SK-N-SH treated with all-trans-retinoic acid at 6 μM for 48 hours (cell line): ENCODE measurements at regions not wholly inside any gene's neighbourhood (a gene's known extent, or its start where the extent isn't known, plus 50 kb on each side); places are given as distances from the start of the nearest gene placed in this dataset.

Experiments used
- ATAC-seq: fragments of 200-7000 bp; cut with Tn5 transposase; 3 replicates; pipeline ENCODE4 v1.9.1; 2020; ENCODE audit warnings: mild to moderate bottlenecking, moderate library complexity
- BACH2 ChIP-seq: fragments of 250-450 bp; sonication (Bioruptor Pico); IDR thresholded peaks from 2 replicates; pipeline ENCODE4 v1.9.0; 2021; ENCODE audit warnings: mild to moderate bottlenecking, borderline replicate concordance
- CSRNP3 ChIP-seq: fragments of 250-450 bp; sonication (Bioruptor Pico); IDR thresholded peaks from 2 replicates; pipeline ENCODE4 v1.5.1; 2021; ENCODE audit warnings: mild to moderate bottlenecking, moderate library complexity
- GLIS3 ChIP-seq: fragments of 250-450 bp; sonication (Bioruptor Pico); IDR thresholded peaks from 2 replicates; pipeline ENCODE4 v1.5.0; 2020; ENCODE audit warnings: mild to moderate bottlenecking, moderate library complexity
- OSR1 ChIP-seq: fragments of 250-450 bp; sonication (Bioruptor Pico); IDR thresholded peaks from 2 replicates; pipeline ENCODE4 v1.8.0; 2022; ENCODE audit warnings: moderate library complexity, mild to moderate bottlenecking, inconsistent platforms
- PATZ1 ChIP-seq: fragments of 250-450 bp; sonication (Bioruptor Pico); IDR thresholded peaks from 2 replicates; pipeline ENCODE4 v1.8.0; 2020; ENCODE audit warnings: mild to moderate bottlenecking, moderate library complexity, borderline replicate concordance
- RARB ChIP-seq: fragments of 250-450 bp; sonication (Bioruptor Pico); IDR thresholded peaks from 2 replicates; pipeline ENCODE4 v1.8.0; 2021; ENCODE audit warnings: mild to moderate bottlenecking, moderate library complexity
- SNAI2 ChIP-seq: fragments of 250-450 bp; sonication (Bioruptor Pico); IDR thresholded peaks from 2 replicates; pipeline ENCODE4 v1.5.0; 2020; ENCODE audit warnings: mild to moderate bottlenecking, moderate library complexity
- TOX ChIP-seq: fragments of 250-450 bp; sonication (Bioruptor Pico); IDR thresholded peaks from 2 replicates; pipeline ENCODE4 v1.8.0; 2021; ENCODE audit warnings: mild to moderate bottlenecking, moderate library complexity, borderline replicate concordance
- TSHZ2 ChIP-seq: fragments of 250-450 bp; sonication (Bioruptor Pico); IDR thresholded peaks from 2 replicates; pipeline ENCODE4 v1.5.0; 2020; ENCODE audit warnings: mild to moderate bottlenecking, moderate library complexity
- ZFP3 ChIP-seq: fragments of 250-450 bp; sonication (Bioruptor Pico); IDR thresholded peaks from 2 replicates; pipeline ENCODE4 v1.5.0; 2020; ENCODE audit warnings: mild to moderate bottlenecking, moderate library complexity
- ZFP30 ChIP-seq: fragments of 450-650 bp; formaldehyde crosslinking; IDR thresholded peaks from 2 replicates; pipeline ENCODE4 v1.5.0; 2022; ENCODE audit warnings: mild to moderate bottlenecking, moderate library complexity
- ZNF565 ChIP-seq: fragments of 450-650 bp; formaldehyde crosslinking; conservative IDR thresholded peaks from 2 replicates; pipeline ENCODE4 v1.5.0; 2020; ENCODE audit warnings: low read depth, mild to moderate bottlenecking, moderate library complexity
- ZNF70 ChIP-seq: fragments of 450-650 bp; formaldehyde crosslinking; IDR thresholded peaks from 2 replicates; pipeline ENCODE4 v1.5.0; 2020; ENCODE audit warnings: mild to moderate bottlenecking, moderate library complexity
- ZNF8 ChIP-seq: fragments of 450-650 bp; formaldehyde crosslinking; IDR thresholded peaks from 2 replicates; pipeline ENCODE4 v1.5.0; 2020; ENCODE audit warnings: mild to moderate bottlenecking, moderate library complexity

GRCh38 chr13:83350569-83350968 is 531.7 kb downstream of the SLITRK1 start (continued):
- TF ChIP-seq CSRNP3 (CRISPR knock-in tag) = no peak

- TF ChIP-seq TOX (CRISPR knock-in tag) (no peak), BACH2 (CRISPR knock-in tag) (no peak), CSRNP3 (CRISPR knock-in tag) (no peak), ZNF565 (no peak), ZFP3 (CRISPR knock-in tag) (no peak), PATZ1 (CRISPR knock-in tag) (no peak), ZNF8 (CRISPR knock-in tag) (no peak), GLIS3 (CRISPR knock-in tag) (no peak), ZNF70 (CRISPR knock-in tag) (no peak), TSHZ2 (CRISPR knock-in tag) (no peak), RARB (CRISPR knock-in tag) (no peak)
- ATAC-seq = no peak
These were observed 537.8 kb downstream of the SLITRK1 start for GRCh38 chr13:83344518-83344917.

GRCh38 chr13:83340170-83340569 is 542.1 kb downstream of the SLITRK1 start:
- no peak for TF ChIP-seq BACH2 (CRISPR knock-in tag)
- no peak for TF ChIP-seq SNAI2
- no peak for TF ChIP-seq ZFP3 (CRISPR knock-in tag)
- TF ChIP-seq PATZ1 (CRISPR knock-in tag) = no peak
- no peak for TF ChIP-seq ZFP30 (CRISPR knock-in tag)
- no peak for TF ChIP-seq TSHZ2 (CRISPR knock-in tag)
- no peak for TF ChIP-seq OSR1 (CRISPR knock-in tag)
- TF ChIP-seq, all 23 proteins: peak for 0
- no peak for ATAC-seq
